ENCODE measurements at regions not wholly inside any gene's neighbourhood (a gene's known extent, or its start where the extent isn't known, plus 50 kb on each side); places are given as distances from the start of the nearest gene placed in this dataset.
"Not testable (repeated sequence)": the region's sequence is repeated elsewhere in the genome, so short reads cannot be mapped to it uniquely, and the experiment has no call there.

DNA sequence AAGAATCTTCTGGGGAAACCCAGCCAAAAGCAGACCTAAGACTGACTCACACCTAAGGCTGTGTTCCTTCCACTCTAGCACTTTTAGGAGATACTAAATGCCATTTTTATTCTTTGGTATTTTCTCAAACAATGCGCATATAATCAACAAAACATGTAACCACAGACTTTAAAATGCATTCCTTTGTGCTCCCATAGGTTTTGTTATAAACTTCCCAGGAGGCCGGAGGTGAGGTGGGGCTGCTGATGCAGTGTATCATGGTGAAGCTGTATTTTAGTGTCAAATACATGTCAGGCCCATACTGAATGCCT lies 155.2 kb downstream of the BTBD3 start:
- no peak for DNase-seq

DNA sequence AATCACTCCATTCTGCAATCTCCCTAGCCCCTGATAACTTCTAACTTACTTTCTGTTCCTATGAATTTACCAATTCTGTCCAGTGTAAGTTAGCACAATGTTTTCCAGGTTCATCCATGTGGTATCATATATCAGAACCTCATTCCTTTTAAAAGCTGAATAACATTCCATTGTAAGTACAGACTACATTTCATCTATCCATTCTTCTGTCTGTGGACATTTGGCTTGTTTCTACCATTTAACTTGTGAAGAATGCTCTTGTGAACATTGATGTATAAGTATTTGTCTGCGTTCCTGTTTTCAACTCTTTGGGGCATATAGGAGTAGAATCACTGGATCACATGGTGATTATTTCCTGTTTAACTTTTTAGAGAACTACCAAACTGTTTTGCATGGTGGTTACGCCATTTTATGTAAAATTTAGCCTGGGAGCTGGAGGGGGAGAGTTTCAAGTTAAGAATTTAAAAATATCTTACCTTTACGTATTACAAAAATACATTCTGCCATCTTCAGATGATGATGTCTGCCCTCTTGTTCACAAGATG lies 156.5 kb downstream of the BTBD3 start:
- no peak for DNase-seq

- no peak for DNase-seq
Observed at GRCh38 chr20:12076200-12076599, 158.5 kb downstream of the BTBD3 start.

GRCh38 chr20:12077875-12078274 lies 160.2 kb downstream of the BTBD3 start:
- DNase-seq, result no peak

DNA sequence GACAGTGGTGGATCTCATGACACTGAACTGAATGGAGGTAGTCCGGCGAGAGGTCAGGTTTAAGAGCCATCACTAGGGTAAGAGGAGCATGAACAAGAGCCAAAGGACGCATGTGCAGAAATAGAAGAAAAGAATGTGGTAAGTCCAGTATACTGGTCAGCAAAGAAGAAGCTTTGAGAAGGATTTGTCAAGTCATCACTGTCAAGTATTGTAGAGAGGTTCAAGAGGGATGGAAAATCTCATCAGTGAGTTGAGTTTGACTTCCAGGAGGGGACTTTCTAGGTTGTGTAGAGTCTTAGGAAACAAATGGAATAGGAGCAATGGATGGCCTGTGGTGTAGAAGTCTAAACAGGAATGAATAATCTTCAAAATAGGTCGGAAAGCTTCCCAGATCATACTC lies 161.8 kb downstream of the BTBD3 start:
- DNase-seq, result no peak

GRCh38 chr20:12083269-12083668 lies 165.6 kb downstream of the BTBD3 start:
- no peak for DNase-seq

GRCh38 chr20:12084482-12084881 lies 166.8 kb downstream of the BTBD3 start:
- no peak for DNase-seq

GRCh38 chr20:12086359-12086758 lies 168.7 kb downstream of the BTBD3 start:
- DNase-seq, result no peak

DNA sequence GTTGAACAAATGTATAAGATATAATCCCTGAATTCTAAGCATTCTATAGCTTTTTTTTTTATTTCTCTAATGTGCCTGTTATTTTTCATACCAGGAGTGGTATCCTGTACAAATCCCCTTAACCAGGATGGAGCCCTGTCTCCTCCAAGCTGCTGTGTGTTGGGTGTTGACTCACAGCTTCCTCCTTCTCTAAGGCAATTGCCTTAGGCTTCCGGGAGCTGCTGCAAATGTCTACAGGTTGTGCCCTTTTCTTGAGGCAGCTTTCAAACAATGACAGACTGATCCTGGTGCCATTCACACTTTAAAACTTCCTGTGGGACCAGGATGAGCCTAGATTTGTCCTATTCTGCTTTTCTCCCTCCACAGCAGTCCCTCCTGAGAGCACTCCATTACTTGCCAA lies 173.2 kb downstream of the BTBD3 start:
- DNase-seq, result no peak

DNA sequence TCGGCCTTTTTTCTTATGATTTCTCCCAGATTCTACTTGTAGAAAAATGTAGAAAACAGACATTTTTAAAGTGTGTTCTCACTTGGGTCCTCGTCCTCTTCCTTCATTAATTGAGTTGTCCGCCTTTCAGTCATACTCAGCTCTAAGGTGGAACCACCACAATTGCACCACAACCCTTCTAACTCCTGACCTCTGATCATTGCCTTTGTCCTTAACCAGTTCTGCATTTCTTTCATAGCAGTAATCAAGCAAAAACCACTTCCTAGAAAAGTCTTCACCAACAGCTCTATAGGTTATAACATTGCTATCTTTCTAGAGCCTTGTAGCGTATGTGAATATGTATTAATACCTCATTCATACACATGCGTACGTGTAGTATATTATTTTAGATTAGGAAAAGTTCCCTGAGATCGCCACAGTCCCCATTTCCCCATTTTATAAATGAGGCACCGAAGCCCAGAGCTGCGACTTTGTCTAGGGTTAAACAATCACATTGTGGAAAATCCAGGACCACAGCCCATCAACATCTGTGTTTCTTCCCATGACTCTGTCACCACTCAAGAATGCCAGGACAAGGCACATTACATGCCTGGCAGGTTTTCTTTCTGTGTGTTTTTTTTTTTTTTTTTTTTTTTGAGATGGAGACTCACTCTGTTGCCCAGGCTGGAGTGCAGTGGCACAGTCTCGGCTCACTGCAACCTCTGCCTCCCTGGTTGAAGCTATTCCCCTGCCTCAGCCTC lies 175.5 kb downstream of the BTBD3 start:
- DNase-seq, result no peak

DNA sequence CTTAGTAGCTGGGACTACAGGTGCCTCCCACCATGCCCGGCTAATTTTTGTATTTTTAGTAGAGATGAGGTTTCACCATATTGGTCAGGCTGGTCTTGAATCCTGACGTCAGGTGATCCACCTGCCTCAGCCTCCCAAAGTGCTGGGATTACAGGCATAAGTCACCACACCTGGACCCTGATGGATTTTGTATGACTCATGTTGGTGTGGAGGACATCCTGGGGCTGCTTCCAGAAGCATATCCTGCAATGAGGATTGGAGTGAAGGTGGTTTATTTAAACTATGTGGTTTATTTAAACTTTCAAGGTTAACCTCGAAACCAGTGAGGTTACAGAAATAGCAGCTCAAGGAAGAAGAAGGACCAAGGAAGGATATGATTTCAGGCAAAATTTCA lies 176.1 kb downstream of the BTBD3 start:
- DNase-seq, result not testable (repeated sequence)

DNA sequence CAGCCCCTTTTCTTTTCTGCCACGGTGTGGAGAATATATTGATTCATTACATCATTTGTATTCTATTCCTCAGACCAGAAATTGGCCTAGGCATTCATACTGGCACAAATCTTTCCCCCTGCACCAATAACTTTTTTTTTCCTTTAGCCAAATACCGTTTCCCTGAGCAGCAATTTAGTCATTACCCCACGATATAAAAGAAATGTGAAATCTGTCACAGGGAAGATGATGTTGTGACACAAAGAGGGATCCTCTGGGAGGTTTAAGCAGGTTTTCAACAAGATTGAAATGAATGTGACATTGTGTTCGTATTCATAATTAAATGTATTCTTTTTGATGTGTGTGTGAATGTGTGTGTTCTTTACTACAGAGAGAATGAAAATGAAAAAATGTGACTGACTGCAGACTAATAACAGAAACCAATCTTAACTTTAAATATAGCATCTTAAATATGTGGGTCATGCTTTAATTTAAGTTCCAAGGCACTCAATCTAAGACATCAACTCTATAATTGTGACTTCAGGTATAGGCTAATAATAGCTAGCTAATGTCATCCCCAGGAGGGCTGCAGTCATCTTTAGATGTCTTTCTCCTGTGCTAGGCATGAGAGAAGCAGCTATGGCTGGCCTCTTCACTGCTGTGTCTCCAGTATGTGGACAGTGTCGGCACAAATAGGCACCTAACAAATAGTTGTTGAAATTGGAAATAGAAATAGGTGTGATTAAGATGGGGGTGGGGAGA lies 177.7 kb downstream of the BTBD3 start:
- no peak for DNase-seq

GRCh38 chr20:12098421-12098820 lies 180.7 kb downstream of the BTBD3 start:
- no peak for DNase-seq

GRCh38 chr20:12108846-12109245 lies 191.2 kb downstream of the BTBD3 start:
- DNase-seq, result no peak

DNA sequence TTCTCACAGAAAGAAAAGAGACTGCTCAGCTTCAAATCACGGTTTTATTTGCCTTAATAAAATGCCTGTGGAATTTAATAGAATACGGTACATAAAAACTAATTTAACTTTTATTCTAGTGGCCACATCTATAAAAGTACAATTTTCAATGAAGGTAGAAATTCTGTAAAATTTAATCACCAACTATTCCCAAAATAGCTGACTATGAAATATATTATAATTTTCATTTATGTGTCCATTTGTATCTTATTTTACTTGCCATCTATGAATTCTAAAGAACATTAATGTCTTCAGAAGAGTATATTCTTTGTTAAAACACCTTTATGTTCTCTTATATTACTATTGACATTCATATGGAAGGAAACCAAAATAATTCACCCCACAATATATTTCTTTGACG lies 192.6 kb downstream of the BTBD3 start:
- no peak for DNase-seq

DNA sequence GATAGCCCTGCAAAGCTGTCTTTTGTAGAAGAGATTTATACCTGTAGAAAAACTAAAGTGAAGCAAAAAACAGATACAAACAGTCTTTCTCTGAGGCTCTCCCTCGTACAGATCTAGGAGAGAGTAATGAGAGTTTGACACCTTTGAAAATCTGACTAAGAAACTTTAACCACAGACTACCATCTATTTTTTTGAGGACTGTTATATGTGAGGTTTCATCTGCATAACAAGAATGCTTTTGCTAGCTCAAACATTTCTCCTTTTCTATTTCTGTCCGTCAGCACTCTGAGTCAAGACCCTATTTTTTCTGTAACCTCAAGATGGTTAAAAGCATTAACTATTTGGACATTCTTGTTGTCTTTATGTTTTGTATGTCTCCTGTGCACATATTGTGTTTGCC lies 193.0 kb downstream of the BTBD3 start:
- no peak for DNase-seq

- no peak for DNase-seq
Observed at GRCh38 chr20:12111431-12112088, 193.9 kb downstream of the BTBD3 start.

DNA sequence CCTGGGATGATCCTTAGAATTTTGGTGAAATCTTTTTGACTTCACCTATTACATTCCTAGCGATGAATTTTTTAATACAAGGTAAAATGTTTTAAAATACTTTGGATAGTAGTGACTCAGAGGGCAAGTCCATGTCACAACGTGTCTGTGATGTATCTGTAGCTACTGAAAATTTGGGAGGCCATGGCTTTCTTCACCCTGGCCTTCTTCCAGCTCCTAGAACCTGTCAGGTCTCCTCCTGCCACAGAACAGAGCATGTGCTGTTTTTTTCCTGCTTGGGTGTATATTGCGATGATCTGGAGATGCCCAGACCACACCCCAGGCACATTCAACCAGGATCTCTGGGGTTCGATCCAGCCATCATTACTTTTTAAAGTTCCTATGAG lies 194.4 kb downstream of the BTBD3 start:
- DNase-seq, result no peak

- no peak for DNase-seq
Observed at GRCh38 chr20:12112665-12113064, 195.0 kb downstream of the BTBD3 start.

DNA sequence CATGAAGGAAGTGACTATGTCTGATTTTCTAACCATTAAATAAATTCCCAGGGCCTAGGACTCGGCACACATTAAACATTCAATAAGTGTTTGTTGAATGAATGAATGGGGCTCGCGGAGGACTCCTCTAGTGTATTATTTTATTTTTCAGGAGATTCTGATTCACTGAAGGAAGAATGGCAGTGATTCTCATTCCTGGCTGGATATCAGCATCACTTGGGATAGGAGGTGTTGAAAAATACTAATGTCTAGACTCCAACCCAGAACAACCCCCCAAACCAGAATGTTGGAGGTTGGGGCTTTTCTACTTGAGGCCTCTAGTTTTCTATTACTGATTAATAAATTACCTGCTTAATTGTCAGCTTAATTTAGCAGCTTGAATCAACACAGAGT lies 195.4 kb downstream of the BTBD3 start:
- DNase-seq, result no peak

DNA sequence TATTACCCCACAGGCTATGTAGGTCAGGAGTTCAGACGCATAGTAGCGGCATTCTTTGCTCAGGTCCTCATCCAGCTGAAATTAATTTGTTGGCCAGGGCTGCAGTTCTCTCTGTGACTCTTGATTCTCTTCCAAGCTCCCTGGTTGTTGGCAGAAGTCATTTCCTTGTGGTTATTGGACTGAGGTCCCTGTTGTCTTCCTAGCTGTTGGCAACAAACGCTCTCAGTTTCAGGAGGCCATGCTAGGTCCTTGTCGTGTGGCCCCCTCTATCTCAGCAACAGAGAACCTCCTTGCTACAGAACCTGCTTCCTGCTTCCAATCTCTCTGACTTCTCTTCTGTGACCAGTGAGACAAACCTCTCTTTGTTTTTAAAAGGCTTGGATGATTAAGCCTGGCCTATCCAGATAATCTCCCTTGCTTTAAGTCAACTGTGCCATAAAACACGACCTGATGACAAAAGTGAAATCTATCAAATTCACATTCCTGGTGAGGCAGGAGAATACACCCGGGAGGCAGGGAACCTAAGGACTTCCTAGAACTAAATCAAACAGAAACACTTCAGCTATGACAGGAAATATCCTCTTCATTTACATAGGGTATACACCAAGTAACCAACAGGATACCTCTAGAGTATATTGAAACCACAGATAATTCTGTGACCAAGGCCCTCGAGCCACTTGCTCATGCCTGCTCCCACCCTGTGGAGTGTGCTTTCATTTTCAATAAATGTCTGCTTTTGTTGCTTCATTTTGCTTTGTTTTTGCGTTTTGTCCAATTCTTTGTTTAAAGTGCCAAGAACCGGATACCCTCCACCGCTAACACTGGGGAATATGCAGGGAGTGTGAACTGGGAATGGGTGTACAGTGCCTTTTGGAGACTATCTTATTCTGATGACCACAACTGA lies 196.0 kb downstream of the BTBD3 start:
- no peak for DNase-seq

- DNase-seq, result not testable (repeated sequence)
Observed at GRCh38 chr20:12129114-12129513, 211.4 kb downstream of the BTBD3 start.

DNA sequence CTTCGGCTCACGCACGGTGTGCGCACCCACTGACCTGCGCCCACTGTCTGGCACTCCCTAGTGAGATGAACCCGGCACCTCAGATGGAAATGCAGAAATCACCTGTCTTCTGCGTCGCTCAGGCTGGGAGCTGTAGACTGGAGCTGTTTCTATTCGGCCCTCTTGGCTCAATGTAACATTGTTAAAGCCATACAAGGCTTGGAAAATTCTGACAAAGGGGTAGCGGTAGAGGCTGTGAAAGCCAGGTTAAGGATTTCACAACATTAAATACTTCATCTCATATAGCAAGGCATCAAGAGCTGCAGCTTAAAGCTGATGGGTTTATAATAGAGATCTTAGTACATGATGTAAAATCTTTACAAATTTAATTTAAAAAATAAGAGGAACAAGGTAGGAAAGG lies 211.8 kb downstream of the BTBD3 start:
- DNase-seq, result not testable (repeated sequence)

Measured in NCI-H226 (cell line).